Lower leg skin (tissue), 4 donors: ENCODE measurements at regions not wholly inside any gene's neighbourhood (a gene's known extent, or its start where the extent isn't known, plus 50 kb on each side); places are given as distances from the start of the nearest gene placed in this dataset.

Source experiments
- DNase-seq, 2 donors: peaks; one replicate each; pipeline ENCODE4 v3.0.0-alpha.2; 2019; ENCODE audit warnings: low spot score in 2 of 2
- H3K4me3 ChIP-seq: fragments of 200-600 bp; sonication (generic); 2 replicates; pipeline ENCODE4 v1.5.1; 2017; ENCODE audit warnings: mild to moderate bottlenecking, low read depth; ENCODE audit not compliant: poor library complexity, severe bottlenecking
- POLR2A ChIP-seq, 2 donors: fragments of 450-650 bp; IDR thresholded peaks; one replicate each; pipeline ENCODE4 v1.6.1; 2016 to 2017; ENCODE audit warnings: antibody characterized with exemption in 2 of 2, mild to moderate bottlenecking in 1 of 2, moderate library complexity in 1 of 2
- WGBS, 2 donors: methylation state at CpG; one replicate each; pipeline ENCODE4 v1.1.5; 2018; 5-methylcytosine and 5-hydroxymethylcytosine counted together
- intact Hi-C: fragments of 100-400 bp; cut with DNase I; formaldehyde crosslinking; loops from one replicate; pipeline ENCODE4 v1.15.0; 2023; ENCODE audit warnings: low total_unique reads
- TF ChIP-seq, protein P1 (sequence below), 3 donors: fragments of 450-650 bp; IDR thresholded peaks; one replicate each; pipeline ENCODE4 v1.5.1; 2016; ENCODE audit warnings: antibody characterized with exemption in 3 of 3, mild to moderate bottlenecking in 3 of 3, moderate library complexity in 2 of 3

GRCh38 chr7:22601812-22602565 is 102.0 kb upstream of the STEAP1B start:
- no peak for DNase-seq
- TF ChIP-seq, protein P1, sequence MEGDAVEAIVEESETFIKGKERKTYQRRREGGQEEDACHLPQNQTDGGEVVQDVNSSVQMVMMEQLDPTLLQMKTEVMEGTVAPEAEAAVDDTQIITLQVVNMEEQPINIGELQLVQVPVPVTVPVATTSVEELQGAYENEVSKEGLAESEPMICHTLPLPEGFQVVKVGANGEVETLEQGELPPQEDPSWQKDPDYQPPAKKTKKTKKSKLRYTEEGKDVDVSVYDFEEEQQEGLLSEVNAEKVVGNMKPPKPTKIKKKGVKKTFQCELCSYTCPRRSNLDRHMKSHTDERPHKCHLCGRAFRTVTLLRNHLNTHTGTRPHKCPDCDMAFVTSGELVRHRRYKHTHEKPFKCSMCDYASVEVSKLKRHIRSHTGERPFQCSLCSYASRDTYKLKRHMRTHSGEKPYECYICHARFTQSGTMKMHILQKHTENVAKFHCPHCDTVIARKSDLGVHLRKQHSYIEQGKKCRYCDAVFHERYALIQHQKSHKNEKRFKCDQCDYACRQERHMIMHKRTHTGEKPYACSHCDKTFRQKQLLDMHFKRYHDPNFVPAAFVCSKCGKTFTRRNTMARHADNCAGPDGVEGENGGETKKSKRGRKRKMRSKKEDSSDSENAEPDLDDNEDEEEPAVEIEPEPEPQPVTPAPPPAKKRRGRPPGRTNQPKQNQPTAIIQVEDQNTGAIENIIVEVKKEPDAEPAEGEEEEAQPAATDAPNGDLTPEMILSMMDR (IDR thresholded peaks at IDR 0.05) = no peak
- no peak for TF ChIP-seq POLR2A (IDR thresholded peaks at IDR 0.05)
- 60 to 67% methylated on average over 4 of the region's 4 CpGs for WGBS, 2 donors
- H3K4me3 ChIP-seq = no peak overlapping the region
- intact Hi-C loops = no loop called here

GRCh38 chr7:22601408-22601807 is 101.4 kb upstream of the STEAP1B start:
- DNase-seq = no peak
- H3K4me3 ChIP-seq = no peak overlapping the region
- TF ChIP-seq POLR2A (IDR thresholded peaks at IDR 0.05) = no peak
- TF ChIP-seq, protein P1 (IDR thresholded peaks at IDR 0.05) = no peak
- intact Hi-C loops = no loop called here

GRCh38 chr7:22601003-22601402 is 101.0 kb upstream of the STEAP1B start:
- TF ChIP-seq POLR2A (IDR thresholded peaks at IDR 0.05) = no peak
- H3K4me3 ChIP-seq = no peak overlapping the region
- 60 to 65% methylated on average over 5 of the region's 5 CpGs for WGBS, 2 donors
- DNase-seq = no peak
- intact Hi-C loops = no loop called here

- WGBS, 2 donors = 74 to 81% methylated on average over 12 of the region's 12 CpGs
- no peak overlapping the region for H3K4me3 ChIP-seq
- no peak for DNase-seq
- intact Hi-C loops = no loop called here
- TF ChIP-seq, protein P1 (IDR thresholded peaks at IDR 0.05) = no peak
- TF ChIP-seq POLR2A (IDR thresholded peaks at IDR 0.05) = no peak
Observed at GRCh38 chr7:22598318-22598920, 98.4 kb upstream of the STEAP1B start.

DNA sequence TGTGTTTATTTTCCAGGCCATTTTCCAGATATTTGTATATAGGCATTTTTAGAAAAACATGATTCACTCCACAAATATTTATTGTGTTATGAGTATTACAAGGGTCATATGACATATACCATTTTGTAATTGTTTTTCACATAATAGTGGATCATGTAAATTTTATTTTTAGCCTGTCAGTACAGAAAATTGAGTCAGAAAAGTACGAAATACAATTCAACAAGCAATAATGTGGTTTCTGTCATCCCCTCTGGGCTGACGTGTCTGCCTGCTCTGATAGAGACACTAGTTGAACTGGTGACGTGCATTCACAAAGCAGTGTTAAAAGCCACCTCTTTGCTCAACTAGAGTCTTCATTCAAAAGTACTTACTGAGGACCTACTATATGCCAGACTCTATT is 97.9 kb upstream of the STEAP1B start:
- no peak for DNase-seq
- no peak overlapping the region for H3K4me3 ChIP-seq
- intact Hi-C loops = no loop called here
- 80 to 87% methylated on average over 3 of the region's 3 CpGs for WGBS, 2 donors
- TF ChIP-seq POLR2A (IDR thresholded peaks at IDR 0.05) = no peak
- TF ChIP-seq, protein P1 (IDR thresholded peaks at IDR 0.05) = no peak

GRCh38 chr7:22596763-22597400 is 96.9 kb upstream of the STEAP1B start:
- 85 to 89% methylated on average over 5 of the region's 5 CpGs for WGBS, 2 donors
- intact Hi-C loops = no loop called here
- no peak overlapping the region for H3K4me3 ChIP-seq
- no peak for TF ChIP-seq POLR2A (IDR thresholded peaks at IDR 0.05)
- TF ChIP-seq, protein P1 (IDR thresholded peaks at IDR 0.05) = no peak
- no peak for DNase-seq
